SIG-M5 treated with dmso at 0.1 percent for 504 hours (cell line): ENCODE measurements at regions not wholly inside any gene's neighbourhood (a gene's known extent, or its start where the extent isn't known, plus 50 kb on each side); places are given as distances from the start of the nearest gene placed in this dataset.

ENCODE experiments used
- DNase-seq: peaks from one replicate; lab custom pipeline; 2025; ENCODE audit not compliant: unreplicated experiment; lab: John Stamatoyannopoulos, UW

- DNase-seq = no peak
Observed at GRCh38 chr2:144084114-144084661, 435.7 kb downstream of the ZEB2 start.

- no peak for DNase-seq
Observed at GRCh38 chr2:144083211-144083610, 436.7 kb downstream of the ZEB2 start.

- DNase-seq = no peak
Observed at GRCh38 chr2:144082777-144083176, 437.1 kb downstream of the ZEB2 start.

- DNase-seq = no peak
Observed at GRCh38 chr2:144082327-144082726, 437.6 kb downstream of the ZEB2 start.

GRCh38 chr2:144081272-144081671, 438.6 kb downstream of the ZEB2 start:
- no peak for DNase-seq

- DNase-seq = no peak
Observed at GRCh38 chr2:144079803-144080202, 440.1 kb downstream of the ZEB2 start.

GRCh38 chr2:144078802-144079724, 440.9 kb downstream of the ZEB2 start:
- no peak for DNase-seq

- DNase-seq = no peak
Observed at GRCh38 chr2:144078106-144078505, 441.8 kb downstream of the ZEB2 start.

- no peak for DNase-seq
Observed at GRCh38 chr2:144074450-144074849, 445.5 kb downstream of the ZEB2 start.

- no peak for DNase-seq
Observed at GRCh38 chr2:144071461-144071860, 448.5 kb downstream of the ZEB2 start.

- DNase-seq = no peak
Observed at GRCh38 chr2:144067506-144067905, 452.4 kb downstream of the ZEB2 start.

GRCh38 chr2:144063602-144064001, 456.3 kb downstream of the ZEB2 start:
- no peak for DNase-seq

GRCh38 chr2:144054911-144055310, 465.0 kb downstream of the ZEB2 start:
- no peak for DNase-seq

- no peak for DNase-seq
Observed at GRCh38 chr2:144052083-144052482, 467.8 kb downstream of the ZEB2 start.

GRCh38 chr2:144049137-144049536, 470.8 kb downstream of the ZEB2 start:
- no peak for DNase-seq

GRCh38 chr2:144048631-144049060, 471.3 kb downstream of the ZEB2 start:
- no peak for DNase-seq

GRCh38 chr2:144042751-144043150, 477.2 kb downstream of the ZEB2 start:
- no peak for DNase-seq

GRCh38 chr2:144041612-144042011, 478.3 kb downstream of the ZEB2 start:
- no peak for DNase-seq

- no peak for DNase-seq
Observed at GRCh38 chr2:144040834-144041233, 479.1 kb downstream of the ZEB2 start.

- DNase-seq = no peak
Observed at GRCh38 chr2:144032566-144032965, 487.4 kb downstream of the ZEB2 start.

GRCh38 chr2:144030791-144031190, 489.1 kb downstream of the ZEB2 start:
- no peak for DNase-seq

- no peak for DNase-seq
Observed at GRCh38 chr2:144027593-144027992, 492.3 kb downstream of the ZEB2 start.
